Ishikawa (cell line): ENCODE measurements at regions not wholly inside any gene's neighbourhood (a gene's known extent, or its start where the extent isn't known, plus 50 kb on each side); places are given as distances from the start of the nearest gene placed in this dataset.

Experiments used
- CEBPB ChIP-seq: IDR thresholded peaks from 2 replicates; pipeline ENCODE4 v1.6.1; 2012
- CREB1 ChIP-seq: IDR thresholded peaks from 2 replicates; pipeline ENCODE4 v1.6.1; 2012; ENCODE audit warnings: low read depth
- EGR1 ChIP-seq: IDR thresholded peaks from 2 replicates; pipeline ENCODE4 v1.6.1; 2012
- EP300 ChIP-seq: IDR thresholded peaks from 2 replicates; pipeline ENCODE4 v1.6.1; 2012; ENCODE audit warnings: borderline replicate concordance
- FOXM1 ChIP-seq: IDR thresholded peaks from 2 replicates; pipeline ENCODE4 v1.6.1; 2012; ENCODE audit warnings: low read depth, borderline replicate concordance
- NFIC ChIP-seq: IDR thresholded peaks from 2 replicates; pipeline ENCODE4 v1.6.1; 2012
- RAD21 ChIP-seq: IDR thresholded peaks from 2 replicates; pipeline ENCODE4 v1.6.1; 2012; ENCODE audit warnings: low read depth
- TAF1 ChIP-seq: IDR thresholded peaks from 2 replicates; pipeline ENCODE4 v1.6.1; 2012; ENCODE audit warnings: low read depth, mild to moderate bottlenecking
- TCF12 ChIP-seq: IDR thresholded peaks from 2 replicates; pipeline ENCODE4 v1.6.1; 2012; ENCODE audit warnings: low read depth
- TEAD4 ChIP-seq: IDR thresholded peaks from 2 replicates; pipeline ENCODE4 v1.6.1; 2012
- YY1 ChIP-seq: IDR thresholded peaks from 2 replicates; pipeline ENCODE4 v1.6.1; 2012; ENCODE audit warnings: low read depth
- ZBTB7A ChIP-seq: IDR thresholded peaks from 2 replicates; pipeline ENCODE4 v1.6.1; 2012; ENCODE audit warnings: low read depth
- TF ChIP-seq, protein P1 (sequence below): IDR thresholded peaks from 2 replicates; pipeline ENCODE4 v1.6.1; 2012
- TF ChIP-seq, protein P2 (sequence below): IDR thresholded peaks from 2 replicates; pipeline ENCODE4 v1.6.1; 2012; ENCODE audit warnings: low read depth, mild to moderate bottlenecking
- TF ChIP-seq, protein P3 (sequence below): IDR thresholded peaks from 2 replicates; pipeline ENCODE4 v1.6.1; 2012

DNA sequence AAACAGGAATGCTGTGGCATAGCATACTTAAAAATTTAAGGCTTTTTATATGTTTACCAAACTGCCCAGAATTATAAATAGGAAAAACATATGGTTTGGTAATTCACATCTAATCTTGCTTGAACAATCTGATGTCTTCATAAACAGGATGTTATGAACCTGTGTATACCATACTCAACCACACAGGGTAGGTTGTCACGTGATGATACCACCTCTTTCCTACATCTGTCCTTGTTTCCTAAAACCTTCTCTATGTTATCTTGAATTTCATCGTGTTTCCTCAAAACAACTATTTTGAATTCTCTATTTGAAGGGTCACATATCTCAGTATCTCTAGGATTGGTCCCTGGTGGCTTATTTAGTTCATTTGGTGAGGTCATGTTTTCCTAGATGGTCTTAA lies 631.0 kb upstream of the PKN2 start:
- TF ChIP-seq TCF12 (no peak), ZBTB7A (no peak), YY1 (no peak), TAF1 (no peak), RAD21 (no peak), EP300 (no peak), FOXM1 (no peak), CREB1 (no peak), NFIC (no peak), CEBPB (no peak), TEAD4 (no peak), EGR1 (no peak)
- TF ChIP-seq, protein P1, sequence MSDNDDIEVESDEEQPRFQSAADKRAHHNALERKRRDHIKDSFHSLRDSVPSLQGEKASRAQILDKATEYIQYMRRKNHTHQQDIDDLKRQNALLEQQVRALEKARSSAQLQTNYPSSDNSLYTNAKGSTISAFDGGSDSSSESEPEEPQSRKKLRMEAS, result no peak
- TF ChIP-seq, protein P2, sequence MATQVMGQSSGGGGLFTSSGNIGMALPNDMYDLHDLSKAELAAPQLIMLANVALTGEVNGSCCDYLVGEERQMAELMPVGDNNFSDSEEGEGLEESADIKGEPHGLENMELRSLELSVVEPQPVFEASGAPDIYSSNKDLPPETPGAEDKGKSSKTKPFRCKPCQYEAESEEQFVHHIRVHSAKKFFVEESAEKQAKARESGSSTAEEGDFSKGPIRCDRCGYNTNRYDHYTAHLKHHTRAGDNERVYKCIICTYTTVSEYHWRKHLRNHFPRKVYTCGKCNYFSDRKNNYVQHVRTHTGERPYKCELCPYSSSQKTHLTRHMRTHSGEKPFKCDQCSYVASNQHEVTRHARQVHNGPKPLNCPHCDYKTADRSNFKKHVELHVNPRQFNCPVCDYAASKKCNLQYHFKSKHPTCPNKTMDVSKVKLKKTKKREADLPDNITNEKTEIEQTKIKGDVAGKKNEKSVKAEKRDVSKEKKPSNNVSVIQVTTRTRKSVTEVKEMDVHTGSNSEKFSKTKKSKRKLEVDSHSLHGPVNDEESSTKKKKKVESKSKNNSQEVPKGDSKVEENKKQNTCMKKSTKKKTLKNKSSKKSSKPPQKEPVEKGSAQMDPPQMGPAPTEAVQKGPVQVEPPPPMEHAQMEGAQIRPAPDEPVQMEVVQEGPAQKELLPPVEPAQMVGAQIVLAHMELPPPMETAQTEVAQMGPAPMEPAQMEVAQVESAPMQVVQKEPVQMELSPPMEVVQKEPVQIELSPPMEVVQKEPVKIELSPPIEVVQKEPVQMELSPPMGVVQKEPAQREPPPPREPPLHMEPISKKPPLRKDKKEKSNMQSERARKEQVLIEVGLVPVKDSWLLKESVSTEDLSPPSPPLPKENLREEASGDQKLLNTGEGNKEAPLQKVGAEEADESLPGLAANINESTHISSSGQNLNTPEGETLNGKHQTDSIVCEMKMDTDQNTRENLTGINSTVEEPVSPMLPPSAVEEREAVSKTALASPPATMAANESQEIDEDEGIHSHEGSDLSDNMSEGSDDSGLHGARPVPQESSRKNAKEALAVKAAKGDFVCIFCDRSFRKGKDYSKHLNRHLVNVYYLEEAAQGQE, result no peak
- TF ChIP-seq, protein P3, sequence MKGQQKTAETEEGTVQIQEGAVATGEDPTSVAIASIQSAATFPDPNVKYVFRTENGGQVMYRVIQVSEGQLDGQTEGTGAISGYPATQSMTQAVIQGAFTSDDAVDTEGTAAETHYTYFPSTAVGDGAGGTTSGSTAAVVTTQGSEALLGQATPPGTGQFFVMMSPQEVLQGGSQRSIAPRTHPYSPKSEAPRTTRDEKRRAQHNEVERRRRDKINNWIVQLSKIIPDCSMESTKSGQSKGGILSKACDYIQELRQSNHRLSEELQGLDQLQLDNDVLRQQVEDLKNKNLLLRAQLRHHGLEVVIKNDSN, result no peak

DNA sequence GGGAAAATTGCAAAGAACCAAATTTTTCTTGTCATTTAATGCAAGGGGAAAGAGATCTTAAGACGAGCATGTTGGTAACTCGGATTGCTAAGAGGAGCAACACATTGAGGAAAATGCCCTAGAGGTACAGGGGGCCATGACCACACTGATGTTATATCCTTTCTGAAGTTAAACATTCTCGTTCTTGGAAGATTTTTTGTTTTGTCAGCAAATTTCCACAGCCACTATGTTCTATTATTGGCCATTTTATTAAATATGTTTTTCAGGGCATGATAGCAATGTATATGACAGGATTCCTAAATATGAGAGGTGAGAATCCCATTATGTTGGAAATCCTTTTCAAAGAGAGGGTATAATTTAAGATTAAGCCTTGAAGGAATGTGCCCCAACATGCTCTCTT lies 627.2 kb upstream of the PKN2 start:
- TF ChIP-seq TEAD4 (no peak), NFIC (no peak)

DNA sequence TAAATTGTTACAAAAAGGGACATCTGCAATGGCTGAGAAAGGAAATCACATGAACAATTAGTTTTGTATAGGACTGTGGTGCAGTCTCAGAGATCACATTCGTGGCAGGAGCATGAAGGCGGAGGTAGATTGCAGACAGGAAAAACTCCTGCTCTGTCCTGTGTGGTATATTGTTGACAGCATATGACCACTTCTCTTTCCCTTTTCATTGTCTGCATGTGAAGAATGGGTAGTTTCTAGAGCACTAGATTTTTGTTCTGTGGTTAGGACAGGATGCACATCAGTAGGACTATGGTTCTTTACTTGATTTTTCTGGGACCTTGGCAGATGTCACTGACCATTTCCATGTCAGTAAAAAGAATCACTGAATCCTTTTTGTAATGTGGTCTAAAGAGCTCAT lies 625.9 kb upstream of the PKN2 start:
- TF ChIP-seq FOXM1 (no peak), EGR1 (no peak), YY1 (no peak), RAD21 (no peak), EP300 (no peak)
- TF ChIP-seq, protein P1, result no peak

DNA sequence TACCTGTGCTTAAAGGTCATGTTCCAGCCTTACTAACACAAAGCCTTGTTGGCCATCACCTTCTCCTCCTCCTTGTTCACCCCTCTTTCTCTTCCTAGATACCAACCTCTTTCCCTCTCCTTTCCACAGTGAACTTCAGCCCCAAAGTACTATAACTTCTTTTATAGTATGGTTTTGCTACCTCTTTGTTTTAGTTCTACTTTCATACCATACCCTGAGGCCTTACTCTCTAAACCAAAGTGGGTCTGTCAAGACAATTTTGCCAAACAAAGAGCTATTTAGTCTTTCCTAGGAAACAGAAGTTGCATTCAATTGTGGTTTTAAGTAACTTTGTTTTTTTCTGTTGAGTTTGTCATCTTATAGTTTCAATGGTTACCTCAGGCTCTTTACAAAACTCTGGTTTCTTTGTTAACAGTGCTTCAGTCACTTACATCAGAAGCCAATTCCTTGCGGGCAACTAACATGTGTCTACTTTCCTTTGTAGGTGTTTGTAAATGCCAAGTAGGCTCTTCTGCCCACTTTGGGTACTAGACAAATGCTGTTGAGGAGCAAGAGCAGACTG lies 623.9 kb upstream of the PKN2 start:
- TF ChIP-seq YY1, result no peak
- TF ChIP-seq ZBTB7A, result no peak
- TF ChIP-seq, protein P2, result no peak
- TF ChIP-seq CREB1, result no peak
- TF ChIP-seq TEAD4, result no peak
- TF ChIP-seq FOXM1, result no peak
- TF ChIP-seq NFIC, result no peak
- no peak for TF ChIP-seq EGR1
- TF ChIP-seq, protein P3, result no peak
- TF ChIP-seq, protein P1, result no peak
- no peak for TF ChIP-seq CEBPB
- TF ChIP-seq TAF1, result no peak
- no peak for TF ChIP-seq EP300
- no peak for TF ChIP-seq RAD21
- no peak for TF ChIP-seq TCF12

DNA sequence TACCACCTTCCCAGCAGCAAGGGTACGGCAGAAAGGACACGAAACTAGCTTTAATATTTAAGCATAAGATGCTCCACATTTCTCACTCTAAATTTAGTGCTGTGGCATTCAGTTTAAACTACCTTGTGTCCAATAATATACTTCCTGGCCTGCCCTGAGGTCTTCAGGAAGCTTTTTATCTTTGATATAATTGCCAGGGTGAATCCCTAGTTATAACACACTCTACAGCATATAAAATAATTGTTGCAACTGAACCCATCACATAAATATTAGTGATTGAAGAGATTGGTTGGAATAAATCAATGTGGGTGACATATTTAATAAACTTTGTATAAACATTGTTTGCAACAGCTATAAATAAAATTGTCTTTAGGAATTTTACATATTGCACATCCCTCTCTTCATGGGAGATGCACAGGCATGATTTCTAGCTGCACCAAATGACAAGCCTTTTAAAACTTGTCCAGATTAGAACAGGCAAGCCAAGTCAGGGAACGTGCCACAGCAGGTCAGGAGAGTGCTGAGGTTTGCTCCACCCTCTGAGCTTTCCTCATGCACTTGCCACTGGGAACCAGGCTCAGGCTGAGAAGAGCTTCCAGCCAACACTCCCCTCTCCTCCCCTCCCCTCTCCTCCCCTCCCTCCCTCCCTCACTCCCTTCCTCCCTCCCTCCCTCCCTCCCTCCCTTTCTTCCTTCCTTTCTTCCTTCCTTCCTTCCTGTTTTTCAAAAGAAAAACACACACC lies 623.2 kb upstream of the PKN2 start:
- TF ChIP-seq TEAD4, result no peak
- no peak for TF ChIP-seq RAD21
- no peak for TF ChIP-seq YY1
- TF ChIP-seq, protein P1, result no peak
- TF ChIP-seq EP300, result no peak
- TF ChIP-seq, protein P2, result no peak
- TF ChIP-seq CEBPB, result no peak
- no peak for TF ChIP-seq TCF12
- no peak for TF ChIP-seq FOXM1
